HG03066 (cell line): ENCODE measurements at regions not wholly inside any gene's neighbourhood (a gene's known extent, or its start where the extent isn't known, plus 50 kb on each side); places are given as distances from the start of the nearest gene placed in this dataset.
"Not testable (repeated sequence)": the region's sequence is repeated elsewhere in the genome, so short reads cannot be mapped to it uniquely, and the experiment has no call there.

Experiments
- ATAC-seq: cut with Tn5 transposase; IDR thresholded peaks from one replicate; pipeline ENCODE4 v1.9.1; 2021; ENCODE audit warnings: low read depth; ENCODE audit not compliant: unreplicated experiment

DNA sequence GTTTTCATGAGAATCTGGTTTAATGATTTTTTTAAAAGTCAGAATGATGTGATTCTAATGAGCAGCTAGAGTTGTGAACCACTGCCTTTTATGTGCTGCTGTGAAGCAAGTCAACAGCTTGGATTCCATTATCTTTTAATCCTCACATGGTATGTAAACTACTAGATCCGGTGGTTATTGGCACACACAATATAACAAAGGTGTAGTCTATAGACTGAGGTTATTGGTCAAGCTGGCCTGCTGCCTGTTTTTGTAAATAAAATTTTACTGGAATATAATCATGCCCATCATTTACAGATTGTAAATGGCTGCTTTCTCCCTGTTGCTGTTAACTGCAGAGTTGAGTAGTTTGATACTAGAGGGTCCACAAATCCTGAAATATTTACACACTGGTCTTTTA, 103.1 kb downstream of the OTOL1 start:
- no peak for ATAC-seq

DNA sequence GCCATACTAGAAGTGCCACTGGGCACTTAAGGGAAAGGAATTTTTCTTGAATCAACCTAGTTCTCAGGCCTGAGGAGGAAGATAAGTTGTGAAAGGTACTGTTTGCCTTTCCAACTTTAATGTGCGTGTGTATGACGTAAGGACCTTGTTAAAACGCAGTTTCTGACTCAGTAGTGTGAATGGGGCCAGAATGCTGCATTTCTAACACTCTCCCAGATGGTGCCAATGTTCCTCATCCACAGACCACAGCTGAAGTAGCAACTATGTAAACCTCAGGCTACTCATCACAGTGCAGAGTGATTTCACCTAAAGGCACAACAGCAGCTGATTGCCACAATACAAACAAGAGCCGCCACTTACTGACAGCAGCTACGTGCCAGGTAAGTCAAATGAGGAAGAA, 103.6 kb downstream of the OTOL1 start:
- ATAC-seq, result no peak

DNA sequence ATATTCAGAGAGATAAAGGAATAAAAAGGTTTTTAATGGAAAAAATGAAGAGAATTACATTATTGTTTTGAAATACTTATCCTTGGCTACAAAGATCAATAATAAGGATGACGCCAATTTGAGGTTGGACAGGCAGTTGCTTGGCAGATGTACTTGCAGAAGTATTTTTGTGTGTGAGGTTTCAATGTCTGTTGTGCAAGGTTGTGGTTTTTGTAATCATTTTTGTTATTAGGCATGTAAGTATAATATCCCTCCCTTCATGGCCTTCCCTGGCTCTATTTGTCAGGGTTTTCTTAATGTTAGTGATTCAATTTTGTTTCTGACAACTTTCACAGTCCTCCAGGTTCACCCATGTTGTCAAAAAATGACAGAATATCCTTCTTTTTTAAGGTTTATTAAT, 105.9 kb downstream of the OTOL1 start:
- ATAC-seq, result no peak

DNA sequence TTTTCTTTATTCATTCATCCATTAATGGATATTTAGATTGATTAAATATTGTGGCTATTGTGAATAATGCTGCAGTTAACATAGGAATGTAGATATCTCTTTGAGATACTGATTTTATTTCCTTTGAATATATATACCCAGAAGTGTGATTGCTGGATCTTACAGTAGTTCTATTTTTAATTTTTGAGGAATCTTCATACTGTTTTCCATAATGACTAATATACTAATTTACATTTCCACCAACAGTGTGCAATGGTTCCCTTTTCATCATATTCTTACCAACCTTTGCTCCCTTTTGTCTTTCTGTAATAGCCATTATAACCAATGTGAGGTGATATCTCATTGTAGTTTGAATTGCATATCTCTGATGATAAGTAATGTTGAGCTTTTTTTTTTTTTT, 106.3 kb downstream of the OTOL1 start:
- ATAC-seq, result no peak

DNA sequence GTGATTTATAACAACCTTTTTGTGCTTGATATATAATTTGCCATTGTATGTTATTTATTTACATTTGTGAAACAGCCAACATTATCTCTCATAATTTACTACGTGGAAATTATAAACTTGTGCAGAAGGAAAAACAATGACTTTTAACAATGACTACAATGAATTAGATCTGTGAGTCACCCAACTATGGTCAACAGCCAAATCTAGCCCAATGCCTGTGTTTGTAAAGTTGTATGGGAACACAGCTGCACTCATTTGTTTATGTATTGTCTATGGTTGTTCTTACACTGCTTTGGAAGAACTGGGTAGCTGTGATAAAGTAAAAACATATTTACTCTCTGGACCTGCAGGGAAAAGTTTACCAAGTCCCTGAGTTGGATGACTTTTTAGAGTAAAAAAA, 110.4 kb downstream of the OTOL1 start:
- ATAC-seq, result no peak

DNA sequence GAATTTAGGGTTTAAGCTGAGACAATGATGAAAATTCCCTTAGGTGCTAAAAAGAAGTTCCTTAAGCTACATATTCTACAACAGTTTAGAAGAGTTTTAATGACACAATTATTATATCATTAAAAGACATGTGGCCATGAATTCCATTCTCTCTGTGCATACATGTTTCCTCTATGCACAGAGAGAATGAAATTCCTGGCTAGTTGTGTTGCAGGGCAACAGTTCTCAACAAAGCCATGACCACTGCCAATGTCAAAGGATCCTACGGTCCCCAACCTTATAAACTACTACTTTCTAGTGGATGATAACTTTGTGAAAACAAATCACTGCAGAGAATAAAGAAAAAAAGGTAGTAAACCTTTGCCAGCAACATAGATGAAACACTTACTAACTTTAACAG, 122.7 kb downstream of the OTOL1 start:
- no peak for ATAC-seq

DNA sequence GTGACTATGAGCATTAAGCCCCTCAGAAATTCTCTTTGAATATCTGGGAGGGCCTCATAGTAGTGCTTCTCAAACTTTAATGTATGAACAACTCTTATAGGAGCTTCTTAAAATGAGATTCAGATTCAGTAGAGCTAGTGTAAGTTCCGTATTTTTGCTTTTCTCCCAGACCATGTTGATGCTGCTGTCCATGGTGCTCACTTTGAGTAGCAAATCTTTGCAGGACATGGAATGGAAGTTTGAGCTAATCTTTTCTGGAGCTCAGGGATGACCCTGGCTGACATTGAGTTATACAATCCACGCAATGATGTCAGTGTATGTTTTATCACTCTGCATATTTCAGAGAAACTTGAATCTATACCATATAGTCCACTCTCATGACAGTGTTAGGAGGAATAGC, 134.2 kb downstream of the OTOL1 start:
- no peak for ATAC-seq

DNA sequence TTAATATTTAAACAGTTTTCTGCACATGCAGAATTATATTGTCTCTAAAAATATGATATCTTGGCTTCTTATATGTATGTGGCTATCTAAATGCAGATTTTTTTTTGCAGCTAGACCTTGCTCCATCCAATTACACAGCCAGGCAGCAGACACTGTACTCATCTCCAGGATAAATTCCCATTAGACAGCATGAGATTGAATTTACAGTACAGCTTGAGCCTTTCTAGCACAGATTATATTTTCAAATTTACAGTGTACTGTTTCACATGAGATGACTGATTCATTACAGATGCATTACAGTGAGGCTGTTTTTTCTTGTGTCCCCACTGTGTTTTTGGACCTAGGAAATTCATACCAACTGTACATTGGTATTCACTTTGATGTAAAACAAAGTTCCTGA, 134.9 kb downstream of the OTOL1 start:
- no peak for ATAC-seq

DNA sequence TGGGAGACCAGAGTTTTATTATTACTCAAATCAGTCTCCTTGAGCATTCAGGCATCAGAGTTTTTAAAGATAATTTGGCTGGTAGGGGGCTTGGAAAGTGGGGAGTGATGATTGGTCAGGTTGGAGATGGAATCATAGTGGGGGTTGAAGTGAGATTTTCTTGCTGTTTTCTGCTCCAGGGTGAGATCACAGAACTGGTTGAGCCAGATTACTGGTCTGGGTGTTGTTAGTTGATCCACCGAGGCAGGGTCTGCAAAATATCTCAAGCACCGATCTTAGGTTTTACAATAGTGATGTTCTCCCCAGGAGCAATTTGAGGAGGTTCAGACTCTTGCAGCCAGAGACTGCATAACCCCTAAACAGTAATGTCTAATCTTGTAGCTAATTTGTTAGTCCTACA, 141.0 kb downstream of the OTOL1 start:
- ATAC-seq, result no peak

DNA sequence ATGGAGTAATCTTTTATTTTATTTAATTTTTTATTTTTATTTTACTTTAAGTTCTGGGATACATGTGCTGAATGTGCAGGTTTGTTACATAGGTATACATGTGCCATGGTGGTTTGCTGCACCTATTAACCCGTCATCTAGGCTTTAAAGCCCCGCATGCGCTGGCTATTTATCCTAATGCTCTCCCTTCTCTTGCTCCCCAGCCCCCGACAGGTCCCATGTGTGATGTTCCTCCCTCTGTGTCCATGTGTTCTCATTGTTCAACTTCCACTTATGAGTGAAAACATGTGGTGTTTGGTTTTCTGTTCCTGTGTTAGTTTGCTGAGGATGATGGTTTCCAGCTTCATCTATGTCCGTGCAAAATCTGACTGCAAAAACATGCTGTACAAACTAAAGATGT, 142.5 kb downstream of the OTOL1 start:
- ATAC-seq, result not testable (repeated sequence)

DNA sequence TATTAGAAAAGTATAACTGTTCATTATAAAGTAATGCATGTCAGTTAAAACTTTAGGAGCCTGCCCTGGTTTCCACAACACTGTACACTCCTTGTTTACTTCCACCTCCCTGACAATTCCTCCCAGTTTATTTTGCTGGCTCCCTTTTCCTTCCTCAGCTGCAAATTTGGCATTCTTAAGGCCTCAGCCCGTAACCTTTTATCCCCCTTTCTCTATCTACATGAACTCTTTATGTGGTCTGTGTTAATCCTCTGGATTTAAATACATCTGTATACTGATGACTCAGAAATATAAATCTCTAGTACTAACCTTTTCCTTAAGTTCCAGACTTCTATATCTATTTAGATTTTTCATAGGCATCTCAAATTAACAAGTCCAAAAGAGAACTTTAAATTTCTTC, 143.6 kb downstream of the OTOL1 start:
- ATAC-seq, result no peak

DNA sequence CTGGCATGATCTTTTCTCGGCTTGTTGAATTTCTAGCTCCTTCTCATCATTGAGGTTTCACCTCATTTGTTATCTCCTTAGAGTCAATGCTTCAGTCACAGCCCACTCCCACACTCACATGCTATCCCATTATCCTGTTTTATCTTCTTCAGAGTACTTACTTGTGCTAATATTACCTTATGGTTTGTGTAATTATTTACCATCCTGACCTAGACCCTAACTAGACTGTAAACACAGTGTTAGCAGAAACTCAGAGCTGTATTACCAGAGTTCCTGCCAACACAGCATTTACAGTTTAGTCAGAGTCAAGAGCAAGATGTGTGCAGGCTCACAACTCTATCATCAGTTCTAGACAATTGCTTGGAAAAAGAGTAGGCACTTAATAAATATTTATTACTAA, 144.7 kb downstream of the OTOL1 start:
- no peak for ATAC-seq

DNA sequence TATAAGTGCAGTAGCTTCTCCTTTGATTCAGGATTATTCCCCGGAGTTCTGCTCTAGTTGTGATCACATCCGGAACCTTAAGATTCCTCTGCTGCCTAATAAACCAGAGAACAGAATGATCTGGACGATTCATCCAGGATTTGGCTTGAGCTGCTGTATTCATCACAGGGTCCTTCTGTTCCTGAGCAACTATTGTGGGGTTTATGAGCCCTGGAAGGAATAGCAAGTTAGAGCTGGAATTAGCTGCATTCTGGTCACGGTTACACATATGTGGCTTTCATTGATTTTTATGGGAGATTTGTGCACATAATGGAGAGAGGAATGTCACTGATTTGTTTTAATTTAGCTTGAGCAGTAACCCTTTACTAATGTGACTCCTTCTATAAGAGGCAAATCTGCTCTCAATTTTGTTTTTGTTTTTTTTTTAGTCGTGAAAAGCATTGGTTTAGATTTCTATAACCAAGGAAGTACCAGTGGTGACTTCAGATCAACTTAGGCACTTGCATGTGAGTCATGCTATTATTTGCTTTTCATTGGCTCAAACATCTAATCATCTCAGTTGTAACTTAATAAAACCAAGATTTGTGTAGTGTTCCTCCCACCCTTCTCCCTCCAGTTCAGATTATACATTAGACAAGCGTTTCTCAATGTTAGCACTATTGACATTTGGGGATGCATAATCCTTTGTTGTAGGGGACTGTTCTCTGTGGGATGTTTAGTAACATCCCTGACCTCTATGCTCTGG, 148.5 kb downstream of the OTOL1 start:
- ATAC-seq, result no peak

DNA sequence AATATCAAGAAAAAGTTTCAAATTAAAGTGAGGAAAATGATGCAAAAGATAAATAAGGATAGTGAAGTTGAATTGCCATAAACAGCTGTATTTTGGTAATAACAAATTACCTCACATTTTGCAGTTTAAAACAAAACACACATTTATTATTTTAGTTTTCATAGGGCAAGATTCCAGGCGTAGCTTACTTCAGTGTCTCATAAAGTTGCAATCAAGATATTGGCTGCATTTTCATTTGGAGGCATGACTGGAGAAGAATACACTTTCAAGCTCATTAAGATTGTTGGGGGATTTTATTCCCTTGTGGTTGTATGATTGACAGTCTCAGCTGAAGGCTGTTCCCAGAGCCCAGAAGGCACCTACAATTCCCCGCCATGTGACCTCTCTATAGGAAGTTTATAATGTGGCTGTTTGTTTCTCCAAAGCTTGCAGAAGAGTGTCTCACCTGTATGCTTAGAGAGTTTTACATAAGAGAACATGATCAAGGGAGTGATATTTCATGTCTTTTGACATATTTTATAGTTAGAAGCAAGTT, 151.4 kb downstream of the OTOL1 start:
- ATAC-seq, result no peak

DNA sequence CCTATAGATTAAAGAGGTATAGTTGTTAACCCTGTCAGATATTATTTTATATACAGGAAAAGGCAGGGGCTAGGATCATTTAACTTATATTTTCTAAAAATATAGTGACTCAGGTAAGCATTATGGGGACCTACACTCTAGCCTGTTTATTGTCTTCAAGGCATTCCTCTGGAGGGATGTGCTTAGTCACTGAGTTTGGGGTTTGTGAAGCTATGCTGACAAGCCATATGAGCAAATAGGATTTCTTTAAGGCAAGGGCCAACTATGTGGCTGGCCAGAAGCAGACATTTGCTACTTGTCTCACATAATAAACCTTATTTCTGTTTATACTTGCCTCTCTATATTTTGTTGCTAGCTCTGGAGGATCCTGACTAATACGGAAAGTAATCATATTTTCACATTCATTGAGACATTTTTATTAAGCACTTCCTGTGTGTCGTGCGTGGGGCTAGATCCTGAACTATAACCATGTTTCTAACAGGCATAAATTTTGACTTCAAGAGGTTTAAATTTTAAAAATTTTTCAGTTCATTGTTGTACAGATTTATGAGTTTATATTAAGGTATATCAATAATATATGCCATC, 153.4 kb downstream of the OTOL1 start:
- no peak for ATAC-seq

DNA sequence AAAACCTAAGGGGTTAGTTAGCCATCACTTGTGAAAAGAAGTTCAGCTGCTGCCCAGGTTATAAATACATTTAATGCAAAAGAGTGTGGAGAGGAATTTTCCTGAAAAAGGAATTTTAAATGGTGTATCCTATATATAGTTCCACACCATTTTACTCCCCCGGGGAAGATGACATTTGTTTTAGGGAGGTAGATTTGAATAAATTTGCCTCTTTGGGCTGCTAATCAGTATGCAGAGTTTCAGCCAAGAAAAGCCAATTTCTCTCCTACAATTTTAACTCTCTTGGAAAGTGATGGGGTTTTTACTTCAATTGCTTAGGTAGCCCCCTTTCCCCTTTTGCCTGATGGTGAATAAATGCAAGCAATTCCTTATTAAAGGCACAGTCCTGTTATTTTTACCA, 161.2 kb downstream of the OTOL1 start:
- ATAC-seq, result no peak

DNA sequence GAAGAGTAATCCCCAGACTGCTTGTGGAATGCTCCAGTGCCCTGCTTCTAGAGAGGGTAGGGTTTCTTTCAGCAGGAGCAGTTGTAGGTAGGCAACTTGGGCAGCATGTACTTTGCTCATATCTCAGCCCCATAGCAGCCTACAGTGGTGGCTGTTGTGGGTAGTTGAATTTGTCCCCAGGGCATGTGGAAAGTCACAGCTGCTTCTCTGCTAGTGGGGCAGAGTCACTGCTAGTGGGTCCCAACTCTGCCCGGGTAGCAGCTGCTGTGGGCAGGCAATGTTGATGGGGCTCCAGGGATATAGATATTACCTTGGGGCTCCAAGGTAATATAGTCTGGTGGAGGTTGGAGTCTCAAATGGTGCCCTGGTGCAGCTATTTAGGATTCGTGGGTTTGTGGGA, 174.5 kb downstream of the OTOL1 start:
- no peak for ATAC-seq

DNA sequence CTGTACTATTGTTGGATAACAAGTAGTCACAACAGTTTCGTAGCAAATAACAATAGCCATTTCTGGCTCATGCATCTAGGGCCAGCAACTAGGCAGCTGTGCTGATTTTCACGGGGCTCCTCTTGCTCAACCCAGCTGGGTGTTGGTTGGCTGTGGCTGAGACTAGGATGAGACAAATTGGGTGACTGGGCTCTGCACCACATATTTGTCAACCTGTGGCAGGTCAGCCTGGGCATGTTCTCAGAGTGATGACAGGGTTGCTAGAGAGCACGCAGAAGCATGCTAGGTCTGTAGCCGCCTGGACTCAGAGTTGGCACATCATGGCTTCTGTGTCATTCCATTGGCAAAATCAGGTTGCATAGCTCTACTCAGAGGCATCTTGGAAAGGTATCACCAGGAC, 175.9 kb downstream of the OTOL1 start:
- ATAC-seq, result no peak

DNA sequence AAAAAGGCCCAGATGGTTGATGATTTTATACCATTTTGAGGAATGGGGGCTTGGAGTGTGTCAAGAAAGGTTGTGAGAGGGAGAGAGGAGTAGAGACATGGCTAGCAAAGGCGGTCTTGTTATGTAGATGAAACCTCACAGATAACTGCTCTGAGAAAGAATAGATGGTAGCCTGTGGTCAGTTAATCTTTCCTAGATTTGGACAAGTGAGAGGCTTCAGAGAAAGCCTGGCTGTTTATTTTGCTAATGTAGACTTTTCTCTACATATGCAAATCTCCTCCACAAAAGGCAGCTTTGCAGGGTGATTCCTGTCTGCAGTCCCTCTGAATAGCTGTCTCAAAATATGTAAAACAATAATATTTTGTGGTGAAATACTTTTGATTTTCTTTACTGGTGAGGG, 177.3 kb downstream of the OTOL1 start:
- no peak for ATAC-seq

DNA sequence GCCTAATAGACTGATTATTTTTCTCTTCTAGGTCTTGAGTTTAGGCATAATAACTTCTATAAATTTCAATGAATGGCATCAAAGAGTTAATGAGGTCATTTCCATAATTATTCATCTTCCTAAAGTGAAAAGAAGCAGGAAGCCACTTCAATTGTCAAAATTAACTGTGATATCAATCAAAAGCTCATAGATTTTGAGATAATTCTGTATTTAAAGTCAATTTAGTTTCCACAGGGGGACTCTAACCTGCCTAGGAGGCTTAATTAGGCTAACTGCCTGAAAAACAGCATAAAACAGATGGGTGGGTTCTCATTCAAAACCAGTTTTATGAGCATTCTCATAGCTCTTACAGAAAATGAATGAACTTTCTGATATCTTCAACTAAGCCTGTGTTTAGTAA, 177.8 kb downstream of the OTOL1 start:
- ATAC-seq, result no peak

DNA sequence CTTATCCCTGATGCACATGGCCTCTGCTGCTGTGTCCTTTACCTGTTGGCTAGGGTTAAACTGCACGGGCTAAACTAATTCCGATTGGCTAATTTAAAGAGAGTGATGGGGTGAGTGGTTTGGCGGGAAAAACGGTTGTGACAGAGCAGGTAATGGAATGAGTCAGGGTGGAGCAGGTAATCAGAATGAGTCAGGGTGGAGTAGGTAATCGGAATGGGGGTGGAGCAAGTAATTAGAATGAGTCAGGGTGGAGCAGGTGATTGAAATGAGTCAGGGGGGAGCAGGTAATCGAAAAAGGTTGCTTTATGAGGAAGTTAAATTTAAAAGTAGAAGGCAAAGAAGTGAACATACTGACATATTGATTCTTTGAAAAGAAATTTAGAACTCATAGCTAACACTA, 185.2 kb downstream of the OTOL1 start:
- not testable (repeated sequence) for ATAC-seq

DNA sequence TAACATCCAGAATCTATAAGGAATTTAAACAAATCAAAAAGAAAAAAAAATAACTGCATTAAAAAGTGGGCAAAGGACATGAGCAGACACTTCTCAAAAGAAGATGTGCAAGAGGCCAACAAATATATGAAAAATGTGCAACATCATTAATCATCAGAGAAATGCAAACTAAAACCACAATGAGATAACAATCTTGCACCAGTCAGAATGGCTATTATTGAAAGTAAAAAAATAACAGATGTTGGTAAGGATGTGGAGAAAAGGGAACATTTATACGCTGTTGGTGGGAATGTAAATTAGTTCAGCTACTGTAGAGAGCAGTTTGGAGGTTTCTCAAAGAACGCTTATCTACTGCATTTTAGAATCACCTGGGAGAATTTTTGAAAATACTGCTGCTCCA, 186.1 kb downstream of the OTOL1 start:
- ATAC-seq, result no peak
